H1 (cell line): ENCODE measurements at regions not wholly inside any gene's neighbourhood (a gene's known extent, or its start where the extent isn't known, plus 50 kb on each side); places are given as distances from the start of the nearest gene placed in this dataset.

Experiments
- ATF3 ChIP-seq: IDR thresholded peaks from 2 replicates; pipeline ENCODE4 v1.6.1; 2011; ENCODE audit warnings: low read depth, mild to moderate bottlenecking, low read length; ENCODE audit not compliant: insufficient read depth
- BRCA1 ChIP-seq: IDR thresholded peaks from 2 replicates; pipeline ENCODE4 v1.6.1; 2012; ENCODE audit warnings: low read depth, low read length, improper control_type of control experiment
- CHD7 ChIP-seq: fragments of 300-600 bp; sonication (generic); IDR thresholded peaks from 2 replicates; pipeline ENCODE4 v1.7.1; 2012; ENCODE audit warnings: low read length, moderate library complexity, mild to moderate bottlenecking, inconsistent platforms; ENCODE audit not compliant: insufficient replicate concordance
- HDAC2 ChIP-seq, 2 experiments: fragments of 300-600 bp in 1 of 2; sonication (generic) in 1 of 2; IDR thresholded peaks; 2 replicates each; pipeline ENCODE4 v1.6.1; 2011 to 2012; ENCODE audit warnings: low read depth in 2 of 2, low read length in 2 of 2, mild to moderate bottlenecking in 2 of 2, moderate library complexity in 2 of 2, borderline replicate concordance in 1 of 2, inconsistent platforms in 1 of 2
- KDM1A ChIP-seq: fragments of 200-600, 300-600 bp; sonication (generic); IDR thresholded peaks from 2 replicates; pipeline ENCODE4 v1.7.1; 2016; ENCODE audit warnings: mild to moderate bottlenecking, low read length, borderline replicate concordance
- POLR2AphosphoS5 ChIP-seq: IDR thresholded peaks from 2 replicates; pipeline ENCODE4 v1.6.1; 2011; ENCODE audit warnings: low read depth, low read length
- RXRA ChIP-seq: IDR thresholded peaks from 2 replicates; pipeline ENCODE4 v1.6.1; 2011; ENCODE audit warnings: low read depth, mild to moderate bottlenecking, low read length, moderate library complexity; ENCODE audit not compliant: insufficient read depth
- SIX5 ChIP-seq: IDR thresholded peaks from 2 replicates; pipeline ENCODE4 v1.6.1; 2011; ENCODE audit warnings: mild to moderate bottlenecking, low read depth, low read length
- SP2 ChIP-seq: IDR thresholded peaks from 2 replicates; pipeline ENCODE4 v1.6.1; 2012; ENCODE audit warnings: mild to moderate bottlenecking, low read length, inconsistent platforms
- TAF1 ChIP-seq: IDR thresholded peaks from 2 replicates; pipeline ENCODE4 v1.6.1; 2011; ENCODE audit warnings: mild to moderate bottlenecking, low read depth, low read length
- TBP ChIP-seq: IDR thresholded peaks from 2 replicates; pipeline ENCODE4 v1.6.1; 2011; ENCODE audit warnings: low read depth, low read length, improper control_type of control experiment

- TF ChIP-seq CHD7 (no peak), HDAC2 (IDR thresholded peaks at IDR 0.05; ENCODE audit: borderline replicate concordance in 1 of 2, low read depth in 2 of 2, low read length in 2 of 2) (no peak), TBP (no peak), ATF3 (no peak), BRCA1 (no peak), SP2 (no peak), RXRA (no peak), TAF1 (no peak), POLR2AphosphoS5 (no peak), SIX5 (no peak), KDM1A (no peak)
- TF ChIP-seq, all 59 proteins: peak for 0
These were observed 562.5 kb downstream of the INSC start (continued) for GRCh38 chr11:15677181-15677580.
